ENCODE measurements at regions not wholly inside any gene's neighbourhood (a gene's known extent, or its start where the extent isn't known, plus 50 kb on each side); places are given as distances from the start of the nearest gene placed in this dataset.

GRCh38 chr10:78699971-78700370 is 368.8 kb upstream of the ZMIZ1 start:
- Mint-ChIP-seq H3K9me3 (ENCODE audit: unreplicated experiment) (no peaks in the 10 kb centered on the region), H3K27ac (ENCODE audit: low read depth, unreplicated experiment) (no peak overlapping the region), H3K27me3 (ENCODE audit: insufficient read depth, unreplicated experiment) (peaks cover 51% of the 10 kb centered on the region), H3K4me1 (ENCODE audit: insufficient read depth, unreplicated experiment) (no peaks in the 10 kb centered on the region), H3K36me3 (ENCODE audit: insufficient read depth, unreplicated experiment) (no peaks in the 10 kb centered on the region), H3K4me3 (ENCODE audit: unreplicated experiment) (no peak overlapping the region)
- BruUV-seq (replicated peaks) = no TSS peak
- ChIA-PET CTCF (interaction anchor here (0.6 kb wide), 1 partner anchor 17 kb away, joined by 3 read pairs; no protein-coding TSS in a partner anchor), POLR2A (no interaction called here)
- intact Hi-C loops (cut with micrococcal nuclease) = no loop called here
- TF ChIP-seq CTCF (IDR thresholded peaks at IDR 0.05; ENCODE audit: unreplicated experiment) = no peak
- no peak for DNase-seq (ENCODE audit: unreplicated experiment)

GRCh38 chr10:78700413-78700812 is 368.4 kb upstream of the ZMIZ1 start:
- Mint-ChIP-seq H3K27me3 (ENCODE audit: insufficient read depth, unreplicated experiment) (peaks cover 51% of the 10 kb centered on the region), H3K36me3 (ENCODE audit: insufficient read depth, unreplicated experiment) (no peaks in the 10 kb centered on the region), H3K4me1 (ENCODE audit: insufficient read depth, unreplicated experiment) (no peaks in the 10 kb centered on the region), H3K9me3 (ENCODE audit: unreplicated experiment) (no peaks in the 10 kb centered on the region), H3K4me3 (ENCODE audit: unreplicated experiment) (no peak overlapping the region), H3K27ac (ENCODE audit: low read depth, unreplicated experiment) (no peak overlapping the region)
- peak; percentile 35 for DNase-seq (ENCODE audit: unreplicated experiment)
- intact Hi-C loops (cut with micrococcal nuclease) = no loop called here
- BruUV-seq (replicated peaks) = no TSS peak
- ChIA-PET CTCF (interaction anchor here (0.6 to 0.8 kb wide), 2 partner anchors 12 to 17 kb away, joined by 3 read pairs; no protein-coding TSS in a partner anchor), POLR2A (interaction anchor here (0.6 kb wide), 1 partner anchor 199 kb away, joined by 3 read pairs; no protein-coding TSS in a partner anchor)
- TF ChIP-seq CTCF (IDR thresholded peaks at IDR 0.05; ENCODE audit: unreplicated experiment) = no peak

- DNase-seq (ENCODE audit: unreplicated experiment) = no peak
Observed at GRCh38 chr10:78700816-78701520, 367.8 kb upstream of the ZMIZ1 start.

GRCh38 chr10:78702186-78702585 is 366.6 kb upstream of the ZMIZ1 start:
- CTCF ChIA-PET = no interaction called here
- POLR2A ChIA-PET = no interaction called here
- no peaks in the 10 kb centered on the region for H3K9me3 Mint-ChIP-seq (ENCODE audit: unreplicated experiment)
- H3K27me3 Mint-ChIP-seq (ENCODE audit: insufficient read depth, unreplicated experiment) = peaks cover 47% of the 10 kb centered on the region
- no peaks in the 10 kb centered on the region for H3K36me3 Mint-ChIP-seq (ENCODE audit: insufficient read depth, unreplicated experiment)
- no peak for DNase-seq (ENCODE audit: unreplicated experiment)
- no peak overlapping the region for H3K27ac Mint-ChIP-seq (ENCODE audit: low read depth, unreplicated experiment)
- no peak for TF ChIP-seq CTCF (IDR thresholded peaks at IDR 0.05; ENCODE audit: unreplicated experiment)
- no peak overlapping the region for H3K4me3 Mint-ChIP-seq (ENCODE audit: unreplicated experiment)
- intact Hi-C loops (cut with micrococcal nuclease) = no loop called here
- no TSS peak for BruUV-seq (replicated peaks)
- no peaks in the 10 kb centered on the region for H3K4me1 Mint-ChIP-seq (ENCODE audit: insufficient read depth, unreplicated experiment)

More at GRCh38 chr10:78700816-78701520, 367.8 kb upstream of the ZMIZ1 start:
- H3K27ac Mint-ChIP-seq (ENCODE audit: low read depth, unreplicated experiment) = no peak overlapping the region
- intact Hi-C loops (cut with micrococcal nuclease) = no loop called here
- H3K4me3 Mint-ChIP-seq (ENCODE audit: unreplicated experiment) = no peak overlapping the region
- ChIA-PET POLR2A (interaction anchor here (0.6 kb wide), 1 partner anchor 199 kb away, joined by 3 read pairs; no protein-coding TSS in a partner anchor), CTCF (interaction anchor here (0.7 to 0.8 kb wide), 2 partner anchors 12 to 15 kb away, joined by 3 read pairs; no protein-coding TSS in a partner anchor)
- no peaks in the 10 kb centered on the region for H3K9me3 Mint-ChIP-seq (ENCODE audit: unreplicated experiment)
- no peaks in the 10 kb centered on the region for H3K36me3 Mint-ChIP-seq (ENCODE audit: insufficient read depth, unreplicated experiment)
- no TSS peak for BruUV-seq (replicated peaks)
- no peaks in the 10 kb centered on the region for H3K4me1 Mint-ChIP-seq (ENCODE audit: insufficient read depth, unreplicated experiment)
- peaks cover 51% of the 10 kb centered on the region for H3K27me3 Mint-ChIP-seq (ENCODE audit: insufficient read depth, unreplicated experiment)
- TF ChIP-seq CTCF (IDR thresholded peaks at IDR 0.05; ENCODE audit: unreplicated experiment) = no peak

Measured in MCF 10A (cell line).